ENCODE measurements at regions not wholly inside any gene's neighbourhood (a gene's known extent, or its start where the extent isn't known, plus 50 kb on each side); places are given as distances from the start of the nearest gene placed in this dataset.

DNA sequence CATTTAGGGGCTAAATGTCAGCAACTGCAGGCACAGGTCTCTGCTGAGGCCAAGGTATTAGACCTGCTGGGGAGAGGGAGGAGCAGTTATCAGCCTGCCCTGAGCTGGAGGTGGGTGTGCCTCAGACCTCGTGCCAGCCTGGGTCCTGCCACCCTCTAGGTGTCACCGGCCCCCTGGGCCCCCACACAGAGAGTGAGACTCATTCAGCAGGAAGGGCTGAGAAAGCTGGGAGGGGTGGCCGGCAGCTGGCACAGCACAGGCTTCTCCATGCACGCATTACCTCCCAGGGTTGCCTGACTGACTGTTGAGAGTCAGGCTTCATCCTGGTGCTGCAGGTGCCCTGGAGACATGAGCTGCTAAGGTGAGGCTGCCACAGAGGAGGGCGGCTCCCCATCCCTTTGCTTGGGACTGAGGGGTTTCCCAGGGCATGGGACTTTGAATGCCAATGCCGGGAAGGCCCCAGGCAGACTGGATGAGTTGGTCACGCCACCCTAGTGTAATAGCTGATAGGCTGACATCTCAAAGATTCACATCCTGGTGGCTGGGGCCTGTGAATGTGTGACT is 75.3 kb upstream of the C14orf180 start:
- Histone ChIP-seq H3K4me3 (no peak overlapping the region), H3K4me1 (no peaks in the 10 kb centered on the region), H3K27me3 (peaks cover 0 to 20% (median 0%) of the 10 kb centered on the region in 3 donors), H3K9me3 (peaks cover 8 to 31% (median 23%) of the 10 kb centered on the region in 4 donors), H3K27ac (no peak overlapping the region), H3K36me3 (no peaks in the 10 kb centered on the region)
- no peak for DNase-seq
- WGBS, 5 donors = 48 to 72% (median 62%) methylated on average over 5 to 7 of the region's 7 CpGs
- TF ChIP-seq POLR2AphosphoS5 (IDR thresholded peaks at IDR 0.05) (no peak), POLR2A (IDR thresholded peaks at IDR 0.05) (no peak), EP300 (IDR thresholded peaks at IDR 0.05) (no peak)
- TF ChIP-seq, protein P1, sequence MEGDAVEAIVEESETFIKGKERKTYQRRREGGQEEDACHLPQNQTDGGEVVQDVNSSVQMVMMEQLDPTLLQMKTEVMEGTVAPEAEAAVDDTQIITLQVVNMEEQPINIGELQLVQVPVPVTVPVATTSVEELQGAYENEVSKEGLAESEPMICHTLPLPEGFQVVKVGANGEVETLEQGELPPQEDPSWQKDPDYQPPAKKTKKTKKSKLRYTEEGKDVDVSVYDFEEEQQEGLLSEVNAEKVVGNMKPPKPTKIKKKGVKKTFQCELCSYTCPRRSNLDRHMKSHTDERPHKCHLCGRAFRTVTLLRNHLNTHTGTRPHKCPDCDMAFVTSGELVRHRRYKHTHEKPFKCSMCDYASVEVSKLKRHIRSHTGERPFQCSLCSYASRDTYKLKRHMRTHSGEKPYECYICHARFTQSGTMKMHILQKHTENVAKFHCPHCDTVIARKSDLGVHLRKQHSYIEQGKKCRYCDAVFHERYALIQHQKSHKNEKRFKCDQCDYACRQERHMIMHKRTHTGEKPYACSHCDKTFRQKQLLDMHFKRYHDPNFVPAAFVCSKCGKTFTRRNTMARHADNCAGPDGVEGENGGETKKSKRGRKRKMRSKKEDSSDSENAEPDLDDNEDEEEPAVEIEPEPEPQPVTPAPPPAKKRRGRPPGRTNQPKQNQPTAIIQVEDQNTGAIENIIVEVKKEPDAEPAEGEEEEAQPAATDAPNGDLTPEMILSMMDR (IDR thresholded peaks at IDR 0.05) = no peak
- intact Hi-C loops (cut with DNase I; ENCODE audit: low total_unique reads) = no loop called here

DNA sequence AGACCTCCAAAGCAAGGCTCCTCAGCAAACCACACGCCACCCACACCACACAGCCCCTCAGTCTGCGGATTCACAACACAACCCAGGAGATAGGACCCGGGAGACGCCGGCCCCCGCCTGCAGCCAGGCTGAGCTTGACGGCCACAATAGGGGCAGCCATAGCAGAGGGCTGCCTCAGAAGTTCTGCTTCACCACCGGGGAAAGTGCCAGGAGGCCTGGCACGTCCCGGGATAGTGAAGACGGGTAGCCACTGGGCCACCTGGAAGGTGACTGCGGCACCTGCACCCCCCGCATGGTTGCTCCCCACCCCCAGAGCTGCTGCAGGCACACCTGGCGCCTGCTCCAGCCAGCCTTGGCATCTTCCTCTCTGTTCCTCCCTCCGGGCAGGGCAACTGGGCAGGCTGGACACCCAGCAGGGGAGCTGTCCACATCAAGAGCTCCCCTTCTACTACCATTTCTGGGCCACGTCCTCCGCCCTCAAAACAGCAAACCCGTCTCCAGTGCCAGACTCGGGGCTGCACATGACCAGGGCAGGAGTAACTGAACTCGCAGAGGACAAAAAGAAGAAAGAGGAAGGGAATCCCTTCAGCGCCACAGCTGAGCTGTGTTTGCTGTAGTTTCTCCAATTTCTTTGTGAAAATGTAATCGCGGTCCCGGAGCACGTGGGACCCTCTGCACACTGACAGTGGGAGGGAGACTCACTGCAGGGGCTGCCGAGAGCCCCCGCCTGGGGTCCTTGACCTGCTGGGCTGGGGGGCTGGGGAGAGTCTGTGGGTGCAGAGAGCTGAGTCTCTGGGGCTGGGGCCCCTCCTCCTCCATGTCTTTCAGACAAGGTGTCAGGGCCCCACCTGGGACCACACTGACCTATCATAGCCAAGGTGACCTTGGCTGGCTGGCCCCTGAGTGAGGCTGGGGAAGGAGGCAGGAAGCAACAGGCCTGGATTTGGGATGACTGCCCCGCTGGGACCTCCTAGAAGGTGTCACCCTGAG is 74.2 kb upstream of the C14orf180 start:
- no peaks in the 10 kb centered on the region for H3K36me3 ChIP-seq
- TF ChIP-seq EP300 (IDR thresholded peaks at IDR 0.05) (no peak), POLR2A (IDR thresholded peaks at IDR 0.05) (no peak), POLR2AphosphoS5 (IDR thresholded peaks at IDR 0.05) (no peak)
- TF ChIP-seq, protein P1 (IDR thresholded peaks at IDR 0.05) = no peak
- 65 to 86% (median 69%) methylated on average over 21 to 28 of the region's 28 CpGs for WGBS, 5 donors
- peaks cover 0 to 31% (median 0%) of the 10 kb centered on the region in 3 donors for H3K27me3 ChIP-seq
- intact Hi-C loops (cut with DNase I; ENCODE audit: low total_unique reads) = no loop called here
- H3K27ac ChIP-seq = no peak overlapping the region
- H3K9me3 ChIP-seq = peaks cover 8 to 31% (median 23%) of the 10 kb centered on the region in 4 donors
- H3K4me1 ChIP-seq = no peaks in the 10 kb centered on the region
- DNase-seq = no peak
- H3K4me3 ChIP-seq = no peak overlapping the region

DNA sequence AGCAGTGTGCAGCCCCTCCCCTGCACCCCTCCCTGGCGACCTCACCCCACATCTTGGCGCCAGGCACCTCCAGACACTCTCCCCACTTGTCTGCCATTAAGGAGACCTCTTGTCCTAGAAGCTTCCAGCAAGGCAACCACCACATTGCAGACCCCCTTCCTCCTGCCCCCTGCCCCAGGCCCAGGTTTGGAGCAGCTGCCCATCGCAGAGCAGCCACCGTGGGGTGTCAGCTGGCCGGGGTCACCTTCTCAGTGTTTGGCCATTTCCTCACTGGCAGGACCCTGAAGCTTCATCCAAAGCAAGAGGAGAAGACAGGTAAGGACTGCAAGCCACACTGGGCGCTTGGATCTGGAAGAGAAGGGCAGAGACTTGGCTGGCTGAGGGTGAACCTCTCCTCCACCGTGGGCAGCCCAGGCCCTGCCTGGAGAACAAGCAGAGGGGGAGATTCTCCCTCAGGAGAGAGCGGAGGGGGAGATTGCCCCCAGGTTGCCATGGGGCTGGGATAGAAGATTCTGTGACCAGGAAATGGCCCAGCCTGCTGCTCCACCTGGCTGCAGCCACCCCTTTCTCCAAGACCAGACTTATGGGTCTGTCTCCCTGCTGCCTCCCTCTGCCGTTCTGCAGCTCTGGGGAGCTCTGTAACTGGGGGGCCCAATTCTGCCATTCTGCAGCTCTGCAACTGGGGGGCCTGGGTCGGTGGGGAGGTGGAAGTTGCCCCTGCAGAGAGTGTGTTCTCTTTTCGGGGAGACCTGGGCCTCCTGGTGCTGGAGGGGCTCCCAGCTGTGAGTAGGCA is 72.9 kb upstream of the C14orf180 start:
- 72 to 86% (median 80%) methylated on average over 10 to 11 of the region's 11 CpGs for WGBS, 5 donors
- intact Hi-C loops (cut with DNase I; ENCODE audit: low total_unique reads) = no loop called here
- no peaks in the 10 kb centered on the region for H3K36me3 ChIP-seq
- H3K27me3 ChIP-seq = peaks cover 0 to 40% (median 0%) of the 10 kb centered on the region in 3 donors
- no peak for TF ChIP-seq EP300 (IDR thresholded peaks at IDR 0.05)
- TF ChIP-seq POLR2AphosphoS5 (IDR thresholded peaks at IDR 0.05) = no peak
- TF ChIP-seq, protein P1 (IDR thresholded peaks at IDR 0.05) = no peak
- TF ChIP-seq POLR2A (IDR thresholded peaks at IDR 0.05) = no peak
- H3K4me3 ChIP-seq = no peak overlapping the region
- DNase-seq = no peak
- no peak overlapping the region for H3K27ac ChIP-seq
- peaks cover 6 to 28% (median 18%) of the 10 kb centered on the region in 4 donors for H3K9me3 ChIP-seq
- H3K4me1 ChIP-seq = no peaks in the 10 kb centered on the region

DNA sequence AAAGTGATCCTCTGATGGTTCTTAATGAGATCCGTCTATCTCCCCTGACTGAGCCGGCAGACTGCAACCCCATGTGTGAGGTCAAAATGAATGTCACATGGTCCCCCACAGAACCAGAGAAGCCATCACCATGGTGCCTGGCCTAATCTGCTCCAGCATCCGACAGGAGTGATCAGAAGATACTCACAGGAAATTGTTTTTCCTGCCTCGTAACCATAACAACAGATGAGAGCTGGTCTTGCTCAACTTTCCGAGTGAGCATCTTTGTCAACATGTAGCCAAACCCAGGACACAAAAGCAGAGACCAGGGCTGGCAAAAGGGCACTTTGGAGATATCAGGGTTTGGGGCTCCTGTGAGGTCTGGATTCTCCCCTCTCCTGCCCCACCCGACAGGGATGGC is 72.1 kb upstream of the C14orf180 start:
- H3K4me3 ChIP-seq = no peak overlapping the region
- 70 to 85% (median 79%) methylated on average over 6 of the region's 6 CpGs for WGBS, 5 donors
- peaks cover 0 to 44% (median 0%) of the 10 kb centered on the region in 3 donors for H3K27me3 ChIP-seq
- H3K4me1 ChIP-seq = no peaks in the 10 kb centered on the region
- intact Hi-C loops (cut with DNase I; ENCODE audit: low total_unique reads) = no loop called here
- peaks cover 0 to 20% (median 10%) of the 10 kb centered on the region in 4 donors for H3K9me3 ChIP-seq
- no peak for TF ChIP-seq POLR2A (IDR thresholded peaks at IDR 0.05)
- no peak for TF ChIP-seq POLR2AphosphoS5 (IDR thresholded peaks at IDR 0.05)
- TF ChIP-seq EP300 (IDR thresholded peaks at IDR 0.05) = no peak
- TF ChIP-seq, protein P1 (IDR thresholded peaks at IDR 0.05) = no peak
- no peak overlapping the region for H3K27ac ChIP-seq
- DNase-seq = no peak
- H3K36me3 ChIP-seq = no peaks in the 10 kb centered on the region
